B cell (primary cell): ENCODE measurements at regions not wholly inside any gene's neighbourhood (a gene's known extent, or its start where the extent isn't known, plus 50 kb on each side); places are given as distances from the start of the nearest gene placed in this dataset.

ENCODE experiments used
- ATAC-seq: fragments of 200-7000 bp; cut with Tn5 transposase; one replicate; pipeline ENCODE4 v1.10.0; 2021; ENCODE audit warnings: low read depth, mild to moderate bottlenecking, moderate number of reproducible peaks, moderate library complexity
- CTCF ChIA-PET: fragments of 350-600 bp; sonication (Branson Sonifier 250); formaldehyde crosslinking; loops from one replicate; lab custom pipeline; 2021; ENCODE audit warnings: antibody characterized with exemption, inconsistent platforms; lab: Charles Lee
- POLR2A ChIA-PET: fragments of 350-600 bp; sonication (Branson Sonifier 250); formaldehyde crosslinking; loops from one replicate; lab custom pipeline; 2021; ENCODE audit warnings: antibody characterized with exemption; lab: Charles Lee
- DNase-seq: peaks from one replicate; pipeline ENCODE4 v3.0.0; 2013
- H2AFZ ChIP-seq: 2 replicates; pipeline ENCODE4 v1.6.1; 2012; ENCODE audit warnings: mild to moderate bottlenecking, low read depth, low read length; ENCODE audit not compliant: insufficient read depth, poor library complexity, severe bottlenecking
- H3K27ac ChIP-seq, 2 donors: 1 replicate in 1 of 2; 2 replicates in 1 of 2; pipeline ENCODE4 v1.5.1; 2012 to 2013; ENCODE audit warnings: low read length in 2 of 2, mild to moderate bottlenecking in 2 of 2, moderate library complexity in 1 of 2
- H3K27me3 ChIP-seq, 4 experiments: fragments of 200-600 bp in 1 of 4; sonication (generic) in 1 of 4; replicated peaks in 1 of 4; 1 replicate in 2 of 4; 2 replicates in 2 of 4; pipeline versions ENCODE4 v1.6.1 to v1.7.0; 2013 to 2016; ENCODE audit warnings: low read length in 3 of 4, mild to moderate bottlenecking in 2 of 4, mixed read lengths in 1 of 4, moderate library complexity in 1 of 4; ENCODE audit not compliant: insufficient read depth in 4 of 4, control insufficient read depth in 3 of 4; ENCODE audit errors: control extremely low read depth in 1 of 4
- H3K36me3 ChIP-seq, 2 experiments: replicated peaks in 1 of 2; 1 replicate in 1 of 2; 2 replicates in 1 of 2; pipeline versions ENCODE4 v1.6.1 to v1.7.1; 2013; ENCODE audit warnings: low read length in 1 of 2; ENCODE audit not compliant: insufficient read depth in 2 of 2, control insufficient read depth in 1 of 2; ENCODE audit errors: control extremely low read depth in 1 of 2, extremely low read depth in 1 of 2
- H3K4me1 ChIP-seq, 2 donors: fragments of 200-600 bp in 1 of 2; sonication (generic) in 1 of 2; 1 replicate in 1 of 2; 2 replicates in 1 of 2; pipeline versions ENCODE4 v1.5.1 to v1.6.1; 2013 to 2017; ENCODE audit warnings: low read length in 2 of 2; ENCODE audit not compliant: control insufficient read depth in 2 of 2, insufficient read depth in 2 of 2
- H3K4me2 ChIP-seq: replicated peaks from 2 replicates; pipeline ENCODE3; 2012; ENCODE audit warnings: mild to moderate bottlenecking, low read depth, low read length; ENCODE audit not compliant: poor library complexity, severe bottlenecking
- H3K4me3 ChIP-seq, 5 experiments: fragments of 200-600 bp in 1 of 5; sonication (generic) in 1 of 5; 1 replicate in 3 of 5; 2 replicates in 2 of 5; pipeline versions ENCODE4 v1.5.1 to v1.7.0; 2011 to 2016; ENCODE audit warnings: low read length in 4 of 5, mild to moderate bottlenecking in 4 of 5, low read depth in 2 of 5, control low read depth in 1 of 5, moderate library complexity in 1 of 5; ENCODE audit not compliant: insufficient read depth in 1 of 5; ENCODE audit errors: control extremely low read depth in 1 of 5, extremely low read depth in 1 of 5
- H3K79me2 ChIP-seq: fragments of 200-600 bp; sonication (generic); one replicate; pipeline ENCODE4 v1.6.0; 2016; ENCODE audit warnings: low read length; ENCODE audit not compliant: control insufficient read depth, insufficient read depth
- H3K9ac ChIP-seq: fragments of 200-600 bp; sonication (generic); 2 replicates; pipeline ENCODE4 v1.6.1; 2017; ENCODE audit warnings: mild to moderate bottlenecking, low read length, moderate library complexity
- H3K9me3 ChIP-seq, 3 donors: one replicate each; pipeline versions ENCODE4 v1.6.1 to v1.7.1; 2013; ENCODE audit warnings: low read length in 2 of 3; ENCODE audit not compliant: control insufficient read depth in 2 of 3, insufficient read depth in 1 of 3; ENCODE audit errors: control extremely low read depth in 1 of 3
- H4K20me1 ChIP-seq: 2 replicates; pipeline ENCODE4 v1.6.0; 2012; ENCODE audit warnings: mild to moderate bottlenecking, low read length; ENCODE audit not compliant: insufficient read depth, control insufficient read depth, poor library complexity, severe bottlenecking
- H3K27ac Mint-ChIP-seq: one replicate; pipeline ENCODE4 v1.8.0; 2021; ENCODE audit warnings: mixed read lengths
- H3K27me3 Mint-ChIP-seq: one replicate; pipeline ENCODE4 v1.8.0; 2021; ENCODE audit warnings: mixed read lengths
- H3K4me1 Mint-ChIP-seq: one replicate; pipeline ENCODE4 v1.8.0; 2021; ENCODE audit warnings: mixed read lengths
- H3K4me3 Mint-ChIP-seq: one replicate; pipeline ENCODE4 v1.8.0; 2021; ENCODE audit warnings: mixed read lengths
- H3K9me3 Mint-ChIP-seq: one replicate; pipeline ENCODE4 v1.8.0; 2022; ENCODE audit warnings: mixed read lengths; ENCODE audit not compliant: insufficient read depth
- EZH2 ChIP-seq: IDR thresholded peaks from 2 replicates; pipeline ENCODE4 v1.6.1; 2012; ENCODE audit warnings: borderline replicate concordance, low read depth, mild to moderate bottlenecking, moderate library complexity, low read length; ENCODE audit not compliant: insufficient read depth, poor library complexity, severe bottlenecking
- WGBS: methylation state at CpG from one replicate; pipeline ENCODE4 v1.1.5; 2013; ENCODE audit warnings: missing lambda C conversion rate; ENCODE audit not compliant: insufficient coverage; 5-methylcytosine and 5-hydroxymethylcytosine counted together
- intact Hi-C: fragments of 100-400 bp; cut with micrococcal nuclease; formaldehyde crosslinking; loops from one replicate; pipeline ENCODE4 v1.10.0; 2022
- TF ChIP-seq, protein P1 (sequence below): fragments of 200-600 bp; IDR thresholded peaks from one replicate; pipeline ENCODE4 v1.8.0; 2022; ENCODE audit warnings: antibody characterized with exemption, mild to moderate bottlenecking

DNA sequence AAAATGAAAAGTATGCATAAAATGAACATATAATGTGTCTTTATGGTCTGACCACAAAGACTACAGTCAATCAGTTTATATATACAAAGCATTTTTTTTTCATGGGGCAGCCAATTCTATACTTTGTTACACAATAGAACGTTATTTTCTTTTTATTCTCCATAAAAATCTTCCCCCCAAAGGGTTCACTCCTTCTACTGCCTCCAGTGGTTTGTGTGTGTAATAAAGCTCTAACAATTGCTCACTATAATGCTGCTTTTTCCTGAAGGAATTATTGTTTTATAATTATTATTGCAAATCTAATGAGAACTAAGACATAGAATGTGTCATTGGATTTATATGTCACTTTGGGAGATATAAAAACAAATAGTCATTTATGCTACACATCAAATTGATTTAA is 664.1 kb upstream of the PABPC4L start:
- H3K4me3 Mint-ChIP-seq = no peak overlapping the region
- ChIA-PET CTCF (no interaction called here), POLR2A (no interaction called here)
- Histone ChIP-seq H3K36me3 (no peaks in the 10 kb centered on the region), H3K4me2 (no peak overlapping the region), H3K4me1 (no peaks in the 10 kb centered on the region), H3K9ac (no peak overlapping the region), H4K20me1 (no peaks in the 10 kb centered on the region), H3K4me3 (no peak overlapping the region), H3K27me3 (no peaks in the 10 kb centered on the region), H3K27ac (no peak overlapping the region), H2AFZ (no peak overlapping the region), H3K9me3 (peaks cover 0 to 4% (median 0%) of the 10 kb centered on the region in 3 donors), H3K79me2 (no peaks in the 10 kb centered on the region)
- TF ChIP-seq, protein P1, sequence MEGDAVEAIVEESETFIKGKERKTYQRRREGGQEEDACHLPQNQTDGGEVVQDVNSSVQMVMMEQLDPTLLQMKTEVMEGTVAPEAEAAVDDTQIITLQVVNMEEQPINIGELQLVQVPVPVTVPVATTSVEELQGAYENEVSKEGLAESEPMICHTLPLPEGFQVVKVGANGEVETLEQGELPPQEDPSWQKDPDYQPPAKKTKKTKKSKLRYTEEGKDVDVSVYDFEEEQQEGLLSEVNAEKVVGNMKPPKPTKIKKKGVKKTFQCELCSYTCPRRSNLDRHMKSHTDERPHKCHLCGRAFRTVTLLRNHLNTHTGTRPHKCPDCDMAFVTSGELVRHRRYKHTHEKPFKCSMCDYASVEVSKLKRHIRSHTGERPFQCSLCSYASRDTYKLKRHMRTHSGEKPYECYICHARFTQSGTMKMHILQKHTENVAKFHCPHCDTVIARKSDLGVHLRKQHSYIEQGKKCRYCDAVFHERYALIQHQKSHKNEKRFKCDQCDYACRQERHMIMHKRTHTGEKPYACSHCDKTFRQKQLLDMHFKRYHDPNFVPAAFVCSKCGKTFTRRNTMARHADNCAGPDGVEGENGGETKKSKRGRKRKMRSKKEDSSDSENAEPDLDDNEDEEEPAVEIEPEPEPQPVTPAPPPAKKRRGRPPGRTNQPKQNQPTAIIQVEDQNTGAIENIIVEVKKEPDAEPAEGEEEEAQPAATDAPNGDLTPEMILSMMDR = no peak
- peaks cover 2% of the 10 kb centered on the region for H3K9me3 Mint-ChIP-seq
- DNase-seq (no peak), ATAC-seq (no peak)
- H3K4me1 Mint-ChIP-seq = no peaks in the 10 kb centered on the region
- H3K27ac Mint-ChIP-seq = no peak overlapping the region
- H3K27me3 Mint-ChIP-seq = no peaks in the 10 kb centered on the region
- intact Hi-C loops = no loop called here
- WGBS = no CpG with 5 or more reads among the region's 1 CpG

GRCh38 chr4:134862116-134862515 is 660.5 kb upstream of the PABPC4L start:
- intact Hi-C loops = no loop called here
- Histone ChIP-seq H3K4me2 (no peak overlapping the region), H3K79me2 (no peaks in the 10 kb centered on the region), H3K4me3 (no peak overlapping the region), H3K4me1 (no peaks in the 10 kb centered on the region), H3K27me3 (no peaks in the 10 kb centered on the region), H3K9me3 (no peaks in the 10 kb centered on the region), H4K20me1 (no peaks in the 10 kb centered on the region), H3K9ac (no peak overlapping the region), H2AFZ (no peak overlapping the region), H3K36me3 (no peaks in the 10 kb centered on the region), H3K27ac (no peak overlapping the region)
- Mint-ChIP-seq H3K27me3 (no peaks in the 10 kb centered on the region), H3K27ac (no peak overlapping the region), H3K4me3 (no peak overlapping the region), H3K4me1 (no peaks in the 10 kb centered on the region), H3K9me3 (no peaks in the 10 kb centered on the region)
- ChIA-PET POLR2A (no interaction called here), CTCF (no interaction called here)
- ATAC-seq (no peak), DNase-seq (no peak)
- TF ChIP-seq EZH2 = no peak
- TF ChIP-seq, protein P1 = no peak
- no CpG with 5 or more reads among the region's 2 CpGs for WGBS
